ENCODE measurements at regions not wholly inside any gene's neighbourhood (a gene's known extent, or its start where the extent isn't known, plus 50 kb on each side); places are given as distances from the start of the nearest gene placed in this dataset.
"Not testable (repeated sequence)": the region's sequence is repeated elsewhere in the genome, so short reads cannot be mapped to it uniquely, and the experiment has no call there.

DNA sequence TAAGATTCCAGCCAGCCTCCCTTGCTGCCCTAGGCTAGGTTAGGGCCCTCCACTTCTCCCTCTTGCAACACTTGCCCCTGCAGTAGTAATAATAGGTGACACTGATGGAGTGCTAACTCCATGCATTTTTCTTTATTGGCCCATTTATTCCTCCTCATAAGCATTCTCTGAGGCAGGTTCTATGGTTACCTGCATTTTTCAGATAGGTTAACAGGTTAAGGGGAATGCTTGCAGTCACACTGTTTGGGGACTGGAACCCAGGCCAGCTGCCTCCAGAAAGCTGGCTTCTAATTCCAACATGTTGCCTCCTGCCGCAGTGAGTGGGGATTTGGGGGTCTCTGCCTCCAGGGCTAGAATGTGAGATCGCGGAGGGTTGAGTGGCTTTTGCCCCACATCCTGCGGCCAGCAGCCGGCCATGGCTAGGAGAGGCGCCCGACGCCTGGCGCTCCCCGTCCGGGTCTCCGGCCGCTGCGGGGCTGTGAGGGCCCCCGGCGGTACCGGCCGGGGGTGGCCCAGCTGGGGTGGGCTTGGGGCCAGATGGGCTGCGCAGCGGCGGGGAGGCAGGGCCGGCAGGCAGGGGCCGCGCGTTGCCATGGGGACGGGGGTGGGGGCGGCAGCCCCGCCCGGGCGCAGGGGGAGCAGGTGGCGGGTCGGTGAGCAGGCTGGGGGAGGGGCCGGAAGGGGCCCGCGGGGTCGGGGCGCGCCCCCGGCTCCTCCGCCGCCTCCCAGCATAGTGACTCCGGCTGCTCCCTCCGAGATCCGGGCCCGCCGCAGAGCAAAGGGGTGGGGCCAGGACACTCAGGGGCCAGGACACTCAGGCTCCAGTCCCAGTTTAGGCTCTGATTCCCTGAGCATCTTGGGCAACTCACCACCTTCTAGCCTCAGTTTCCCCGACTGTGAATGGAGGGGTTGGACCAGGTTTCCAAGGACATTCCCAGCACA lies 68.4 kb upstream of the SSBP3 start:
- DNase-seq (ENCODE audit: low read depth in 2 of 2) = no peak

DNA sequence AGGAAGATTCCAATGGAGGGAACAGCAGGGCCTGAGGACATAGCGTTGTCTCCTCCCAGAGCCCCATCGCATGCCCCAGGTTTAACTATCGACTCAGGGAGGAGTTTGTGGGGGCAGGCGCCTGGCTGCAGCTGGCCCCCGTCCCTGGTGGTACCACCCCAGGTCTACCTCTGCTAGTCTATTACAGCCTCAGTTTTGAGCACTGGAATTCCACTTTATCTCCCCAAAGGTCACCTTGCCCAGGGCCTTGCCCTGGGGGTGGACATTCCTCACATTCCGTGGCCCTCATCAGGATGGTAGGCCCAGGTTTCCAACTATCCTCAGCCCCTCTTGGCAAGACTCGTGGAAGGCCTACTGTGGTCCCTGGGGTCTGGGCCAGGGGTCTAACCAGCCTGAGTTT lies 65.4 kb upstream of the SSBP3 start:
- DNase-seq (ENCODE audit: low read depth in 2 of 2) = no peak

DNA sequence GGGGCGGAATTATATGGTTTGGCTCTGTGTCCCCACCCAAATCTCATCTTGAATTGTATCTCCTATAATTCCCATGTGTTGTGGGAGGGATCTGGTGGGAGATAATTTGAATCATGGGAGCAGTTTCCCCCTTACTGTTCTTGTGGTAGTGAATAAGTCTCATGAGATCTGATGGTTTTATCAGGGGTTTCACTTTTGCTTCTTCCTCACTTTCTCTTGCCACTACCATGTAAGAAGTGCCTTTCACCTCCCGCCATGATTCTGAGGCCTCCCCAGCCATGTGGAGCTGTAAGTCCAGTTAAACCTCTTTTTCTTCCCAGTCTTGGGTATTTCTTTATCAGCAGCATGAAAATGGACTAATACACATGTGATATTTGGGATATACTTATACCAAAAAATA lies 63.2 kb upstream of the SSBP3 start:
- DNase-seq (ENCODE audit: low read depth in 2 of 2) = not testable (repeated sequence)

GRCh38 chr1:54468288-54469084 lies 62.3 kb upstream of the SSBP3 start:
- DNase-seq (ENCODE audit: low read depth in 2 of 2) = not testable (repeated sequence)

- no peak for DNase-seq (ENCODE audit: low read depth in 2 of 2)
Observed at GRCh38 chr1:54465351-54465811, 59.2 kb upstream of the SSBP3 start.

DNA sequence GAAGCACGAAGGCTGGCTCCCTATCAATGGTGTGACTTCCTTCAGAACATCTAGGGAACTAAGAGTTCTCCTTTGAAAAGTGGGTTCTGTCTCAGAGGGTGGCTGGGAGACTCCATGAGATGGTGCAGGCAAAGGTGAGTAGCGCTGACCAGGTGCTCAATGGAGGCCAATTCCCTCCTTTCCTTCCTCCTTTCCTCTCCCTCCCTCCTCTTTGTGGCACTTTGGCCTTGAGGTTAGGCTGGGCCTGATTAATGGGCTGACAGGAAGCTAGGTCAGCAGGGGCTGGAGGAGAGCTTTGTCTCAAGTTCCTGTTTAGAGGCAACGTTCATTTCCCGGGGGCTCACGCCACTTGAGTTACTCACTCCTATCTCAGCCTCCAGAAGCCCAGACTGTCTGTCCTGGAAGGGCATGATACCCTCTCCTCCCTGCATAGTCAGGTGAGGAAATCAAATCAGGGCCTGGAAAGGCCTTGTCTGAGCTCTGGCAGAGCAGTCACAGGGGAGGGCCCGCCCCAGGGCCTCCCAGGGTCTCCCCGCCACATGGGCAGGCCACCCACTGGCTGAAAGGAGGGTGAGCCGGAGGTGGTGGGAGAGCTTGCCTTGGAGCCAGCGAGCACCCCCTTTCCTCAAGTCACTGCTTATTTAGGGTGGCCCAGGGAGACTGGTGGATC lies 58.4 kb upstream of the SSBP3 start:
- DNase-seq (ENCODE audit: low read depth in 2 of 2) = no peak

- no peak for DNase-seq (ENCODE audit: low read depth in 2 of 2)
Observed at GRCh38 chr1:54464031-54464476, 57.9 kb upstream of the SSBP3 start.

- DNase-seq (ENCODE audit: low read depth in 2 of 2) = no peak
Observed at GRCh38 chr1:54463259-54464030, 57.3 kb upstream of the SSBP3 start.

GRCh38 chr1:54462597-54463258 lies 56.5 kb upstream of the SSBP3 start:
- DNase-seq (ENCODE audit: low read depth in 2 of 2) = no peak

DNA sequence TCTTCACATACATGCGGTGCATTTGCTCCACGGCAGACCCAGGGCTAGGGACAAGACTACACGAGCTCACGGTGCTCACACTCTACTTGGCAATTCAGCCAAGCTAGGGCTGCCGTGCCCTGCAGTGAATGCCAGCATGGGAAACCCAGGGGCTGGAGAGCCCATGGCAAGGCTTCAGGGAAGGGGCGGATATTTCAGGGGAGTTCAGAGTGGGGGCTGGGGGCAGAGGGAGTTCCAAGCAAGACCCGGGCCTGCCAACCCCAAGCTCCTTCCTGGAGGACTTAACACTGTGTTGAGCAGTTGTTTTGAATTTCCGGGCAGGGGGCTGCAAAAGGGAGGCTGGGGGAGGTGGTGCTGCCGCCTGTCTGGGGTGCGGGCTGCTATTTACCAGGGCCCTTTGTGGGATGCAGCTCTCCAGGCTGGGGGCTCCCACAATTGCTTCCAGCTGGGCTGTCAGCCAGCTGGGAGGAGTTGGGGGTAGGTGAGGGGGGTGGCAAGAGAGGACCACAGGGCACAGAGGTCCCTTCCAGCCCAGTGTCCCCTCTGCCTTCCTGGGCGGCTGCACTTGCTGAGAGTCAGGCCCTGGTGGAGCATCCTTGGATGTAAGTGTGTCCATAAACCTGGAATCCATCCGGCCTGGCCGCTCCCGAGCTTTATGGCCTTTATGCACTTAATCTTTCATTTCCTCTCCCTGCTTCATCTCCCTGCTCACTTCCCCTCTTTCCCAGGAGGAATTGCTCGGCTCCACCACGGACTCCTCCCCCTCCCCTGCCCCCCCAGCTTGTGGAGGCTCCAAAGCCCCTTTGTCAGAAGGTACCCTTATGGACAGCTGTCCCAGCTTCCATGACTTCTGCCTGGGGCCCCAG lies 55.8 kb upstream of the SSBP3 start:
- DNase-seq (ENCODE audit: low read depth in 2 of 2) = no peak

DNA sequence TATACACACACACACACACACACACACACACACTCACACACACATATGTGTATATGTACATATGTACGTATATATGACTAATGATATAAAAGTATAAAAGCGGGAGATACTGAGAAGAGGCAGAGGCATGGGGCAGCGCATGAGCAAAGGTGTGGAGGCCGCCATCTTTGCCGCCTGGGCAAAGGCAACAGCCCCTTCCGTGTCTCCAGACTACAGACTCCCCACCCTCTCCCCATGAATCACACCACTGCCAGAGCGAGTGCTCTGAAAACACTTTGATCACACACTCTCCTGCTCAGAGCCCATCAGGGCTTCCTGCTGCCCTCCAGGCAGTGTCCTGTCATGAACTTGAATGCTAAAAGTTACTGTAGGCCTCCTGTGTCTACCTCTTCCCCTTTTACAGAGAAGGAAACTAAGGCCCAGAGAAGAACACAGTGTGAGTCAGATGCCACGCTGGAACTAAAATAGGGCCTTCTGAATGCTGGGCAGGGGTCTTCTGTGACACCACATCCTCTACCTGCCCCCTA lies 54.7 kb upstream of the SSBP3 start:
- no peak for DNase-seq (ENCODE audit: low read depth in 2 of 2)

GRCh38 chr1:54460351-54460750 lies 54.2 kb upstream of the SSBP3 start:
- no peak for DNase-seq (ENCODE audit: low read depth in 2 of 2)

DNA sequence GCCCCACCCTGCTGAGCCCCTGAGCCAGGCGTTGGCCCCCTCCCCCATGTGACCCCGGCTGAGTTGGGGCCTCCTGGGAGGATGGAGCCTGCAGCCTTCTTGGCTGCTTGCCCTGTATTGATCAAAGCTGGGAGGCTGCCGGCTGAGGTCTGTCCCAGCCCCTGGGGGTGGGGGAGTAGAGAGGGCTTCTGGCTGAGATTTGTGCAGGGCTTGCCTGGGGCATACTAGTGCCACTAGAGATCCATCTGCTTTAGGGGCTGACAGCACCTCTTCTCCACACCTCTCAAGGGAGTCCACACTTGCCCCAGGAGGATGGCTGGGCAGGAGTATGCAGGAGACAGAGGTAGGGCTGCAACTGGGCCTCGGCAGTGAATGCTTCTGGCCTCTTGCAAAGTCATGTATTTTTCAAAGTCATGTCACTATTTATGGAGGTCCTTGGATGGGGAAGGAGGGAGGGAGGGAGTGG lies 53.6 kb upstream of the SSBP3 start:
- DNase-seq (ENCODE audit: low read depth in 2 of 2) = no peak

GRCh38 chr1:54459140-54459539 lies 52.9 kb upstream of the SSBP3 start:
- no peak for DNase-seq (ENCODE audit: low read depth in 2 of 2)

- no peak for DNase-seq (ENCODE audit: low read depth in 2 of 2)
Observed at GRCh38 chr1:54456921-54457529, 50.8 kb upstream of the SSBP3 start.

GRCh38 chr1:54456361-54456760 lies 50.2 kb upstream of the SSBP3 start:
- DNase-seq (ENCODE audit: low read depth in 2 of 2) = no peak

All from stimulated activated CD8-positive, alpha-beta memory T cell treated with anti-CD3 and anti-CD28 coated beads, Interleukin-7, amount 100 ng/mL, for 4 hours (primary cell).